ENCODE measurements at regions not wholly inside any gene's neighbourhood (a gene's known extent, or its start where the extent isn't known, plus 50 kb on each side); places are given as distances from the start of the nearest gene placed in this dataset.
"Not testable (repeated sequence)": the region's sequence is repeated elsewhere in the genome, so short reads cannot be mapped to it uniquely, and the experiment has no call there.

DNA sequence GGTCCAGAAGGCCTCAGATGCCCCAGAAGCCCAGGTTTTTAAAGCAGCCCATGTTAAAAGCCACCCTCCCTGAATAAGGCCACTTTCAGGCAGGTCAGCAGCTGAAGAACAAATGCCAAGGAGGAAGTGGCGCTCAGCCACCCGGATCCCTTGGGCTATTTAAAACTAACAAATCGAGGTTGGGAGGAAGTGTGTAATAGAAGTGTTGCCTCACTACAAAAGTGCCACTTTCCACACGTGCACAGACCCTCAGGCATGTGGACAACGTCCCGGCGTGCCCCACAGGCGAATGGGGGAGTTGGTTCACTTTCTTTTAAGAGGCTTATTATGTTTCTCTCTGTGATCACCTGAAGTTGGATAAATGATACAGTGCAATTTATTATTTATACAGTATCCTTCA lies 173.8 kb upstream of the SALL3 start:
- no peak for DNase-seq (ENCODE audit: low read depth in 2 of 2)

DNA sequence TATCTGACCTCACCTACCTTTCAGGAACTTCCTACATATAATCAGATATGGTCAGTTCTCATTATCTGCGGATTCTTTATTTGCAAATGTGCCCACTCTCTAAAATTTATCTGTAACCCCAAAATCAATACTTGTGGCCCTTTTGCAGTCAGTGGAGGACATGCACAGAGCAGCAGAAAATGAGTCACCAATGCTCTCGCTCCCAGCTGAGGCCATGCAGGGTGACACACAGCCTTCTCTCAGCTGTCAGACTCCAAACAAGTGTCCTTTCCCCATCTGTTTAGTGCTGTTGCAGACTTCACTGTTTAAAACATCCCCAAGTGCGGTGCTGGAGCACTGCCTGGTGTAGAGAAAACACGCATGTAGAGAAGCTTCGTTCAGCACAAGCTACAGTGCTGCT lies 171.9 kb upstream of the SALL3 start:
- DNase-seq (ENCODE audit: low read depth in 2 of 2): no peak

DNA sequence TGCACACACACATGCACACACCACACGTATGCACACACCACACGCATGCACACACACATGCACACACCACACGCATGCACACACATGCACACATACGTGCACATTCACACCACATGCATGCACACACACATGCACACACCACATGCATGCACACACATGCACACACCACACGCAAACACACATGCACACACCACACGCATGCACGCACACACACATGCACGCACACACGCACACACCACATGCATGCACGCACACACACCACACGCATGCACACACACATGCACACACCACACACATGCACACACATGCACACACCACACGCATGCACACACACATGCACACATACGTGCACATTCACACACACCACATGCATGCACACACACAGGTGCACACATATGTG lies 169.8 kb upstream of the SALL3 start:
- DNase-seq (ENCODE audit: low read depth in 2 of 2): no peak

DNA sequence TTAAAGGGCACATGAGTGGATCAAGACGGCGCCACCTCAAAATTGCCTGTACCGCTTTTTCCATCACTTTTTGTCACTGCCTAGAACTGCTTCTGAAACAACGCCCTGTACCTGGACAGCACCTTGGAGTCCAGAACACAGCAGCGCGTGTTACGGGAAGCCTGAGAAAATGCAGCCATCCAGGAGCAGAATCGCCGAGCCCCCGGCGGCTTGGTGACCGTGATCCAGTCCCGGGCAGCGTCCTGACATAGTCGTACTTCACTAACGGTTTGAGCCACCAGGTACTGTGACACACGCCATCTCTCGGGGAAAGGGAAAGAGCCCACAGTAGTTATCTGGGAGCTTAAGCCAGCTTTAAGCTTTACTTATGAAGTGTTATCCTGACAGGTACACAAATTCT lies 168.9 kb upstream of the SALL3 start:
- DNase-seq (ENCODE audit: low read depth in 2 of 2): no peak

DNA sequence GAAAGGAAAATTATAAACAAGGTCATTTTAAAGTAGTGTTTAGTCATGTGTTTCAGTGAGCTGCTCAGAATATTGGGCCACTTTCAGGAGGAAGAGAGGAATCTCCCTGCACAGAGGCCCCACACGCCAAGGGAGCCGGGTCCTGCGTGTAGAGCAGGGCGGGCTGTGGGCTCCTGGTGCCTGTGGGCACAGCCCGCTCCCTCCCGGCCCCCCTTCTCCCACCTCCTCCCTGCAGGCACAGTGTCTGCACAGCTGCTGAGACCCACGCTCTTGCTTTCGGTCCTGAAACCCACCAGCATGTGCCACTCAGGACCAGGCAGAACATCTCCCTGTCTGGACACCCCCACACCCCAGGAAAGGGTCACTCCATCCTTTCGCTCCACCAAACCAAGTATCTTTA lies 167.6 kb upstream of the SALL3 start:
- DNase-seq (ENCODE audit: low read depth in 2 of 2): no peak

DNA sequence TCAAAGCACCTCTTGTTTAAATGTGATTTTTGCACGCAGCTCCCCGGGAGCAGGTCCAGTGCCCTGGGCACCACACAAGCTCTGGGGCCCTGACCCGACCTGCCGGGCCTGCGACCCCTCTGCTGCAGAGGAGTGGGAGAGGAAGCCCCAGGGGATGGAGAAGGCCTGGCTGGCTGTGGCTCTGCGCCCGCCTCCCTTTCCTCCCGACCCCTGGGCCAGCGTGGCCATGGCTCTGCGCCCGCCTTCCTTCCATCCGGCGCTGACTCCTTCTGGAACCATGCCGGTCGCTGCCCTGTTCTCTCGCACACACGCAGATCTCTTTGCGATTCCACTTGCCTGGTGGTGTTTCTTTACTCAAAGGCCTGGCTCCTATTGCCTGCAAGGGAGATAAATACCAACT lies 166.5 kb upstream of the SALL3 start:
- no peak for DNase-seq (ENCODE audit: low read depth in 2 of 2)

DNA sequence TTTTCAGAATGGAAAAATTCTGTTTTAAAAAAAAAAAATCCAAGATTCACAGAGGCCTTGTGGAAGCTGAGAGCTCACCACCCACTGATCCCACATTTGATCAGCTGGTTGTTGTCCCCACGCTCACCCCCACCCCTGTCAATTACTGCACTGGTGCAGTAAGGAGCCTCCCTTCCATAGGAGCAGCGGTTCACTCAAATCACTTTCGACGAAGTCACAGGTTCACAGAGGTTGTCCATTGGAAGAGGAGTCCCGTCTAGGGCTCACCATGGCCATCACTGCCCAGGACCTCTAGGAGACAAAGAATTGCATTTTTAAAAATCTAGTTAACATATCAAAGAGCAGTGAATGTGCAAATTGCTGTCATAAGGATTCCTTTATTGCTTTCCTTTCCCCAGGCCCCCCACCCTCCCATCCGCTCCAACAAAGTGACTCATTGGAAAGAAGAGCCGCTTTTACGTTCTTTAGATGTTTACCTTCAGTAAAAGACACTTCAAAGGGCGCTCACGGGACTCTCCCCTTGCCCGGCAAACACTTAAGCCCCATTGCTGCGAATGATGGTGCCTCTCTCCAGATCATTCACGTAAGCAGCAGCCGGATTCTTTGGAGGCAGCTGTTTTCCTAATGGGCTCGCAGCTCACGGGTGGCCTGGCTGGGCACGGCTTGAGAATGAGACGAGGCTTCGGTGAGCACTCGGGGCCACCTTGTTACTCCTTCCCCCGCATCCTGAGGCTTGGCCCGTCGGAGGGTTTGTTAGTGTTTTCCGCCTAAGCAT lies 165.5 kb upstream of the SALL3 start:
- DNase-seq (ENCODE audit: low read depth in 2 of 2): no peak

DNA sequence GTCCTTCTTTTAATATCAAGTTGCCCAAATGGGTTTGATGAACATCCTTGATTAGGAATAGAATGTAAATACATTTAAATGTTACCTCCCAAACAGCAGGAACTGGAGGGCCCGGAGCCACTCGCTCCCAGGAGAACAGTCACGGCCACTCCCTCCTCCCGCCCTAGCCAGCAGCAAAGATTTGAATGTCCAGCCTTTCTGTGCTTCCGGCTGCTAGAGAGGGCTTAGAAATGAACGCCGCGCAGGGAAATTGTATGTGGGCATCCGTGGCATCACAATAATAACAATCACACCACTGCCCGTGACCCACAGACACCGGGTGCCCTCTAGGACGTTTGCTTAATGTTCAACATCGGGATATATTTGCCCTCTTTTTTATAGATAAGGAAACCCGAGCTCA lies 164.9 kb upstream of the SALL3 start:
- no peak for DNase-seq (ENCODE audit: low read depth in 2 of 2)

DNA sequence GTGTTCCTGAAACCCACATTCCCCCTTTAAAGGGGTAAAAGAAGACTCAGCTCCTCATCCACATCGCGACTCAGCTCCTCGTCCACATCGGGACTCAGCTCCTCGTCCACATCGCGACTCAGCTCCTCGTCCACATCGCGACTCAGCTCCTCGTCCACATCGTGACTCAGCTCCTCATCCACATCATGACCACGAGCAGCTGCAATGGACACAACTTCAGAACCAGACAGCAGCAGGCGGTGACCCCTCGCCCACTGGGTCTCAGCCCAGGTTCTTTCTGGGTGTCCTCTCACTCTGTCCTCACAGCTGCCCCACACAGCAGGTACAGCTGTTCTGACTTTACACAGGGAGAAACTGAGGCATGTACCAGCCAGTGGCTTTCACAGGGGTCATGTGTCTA lies 163.5 kb upstream of the SALL3 start:
- DNase-seq (ENCODE audit: low read depth in 2 of 2): no peak

DNA sequence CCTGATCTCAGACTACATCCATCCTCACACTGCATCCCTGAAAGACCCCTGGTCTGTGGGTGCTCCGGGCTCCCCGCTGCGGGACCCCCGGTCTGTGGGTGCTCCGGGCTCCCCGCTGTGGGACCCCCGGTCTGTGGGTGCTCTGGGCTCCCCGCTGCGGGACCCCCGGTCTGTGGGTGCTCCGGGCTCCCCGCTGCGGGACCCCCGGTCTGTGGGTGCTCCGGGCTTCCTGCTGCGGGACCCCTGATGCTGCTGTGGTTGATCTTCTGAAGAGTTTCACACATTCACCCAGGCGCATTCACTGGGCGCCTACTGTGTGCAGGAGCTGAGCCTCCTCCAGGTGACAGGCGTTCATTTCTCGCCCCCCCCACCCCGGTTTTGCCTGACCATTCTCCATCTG lies 162.7 kb upstream of the SALL3 start:
- no peak for DNase-seq (ENCODE audit: low read depth in 2 of 2)

DNA sequence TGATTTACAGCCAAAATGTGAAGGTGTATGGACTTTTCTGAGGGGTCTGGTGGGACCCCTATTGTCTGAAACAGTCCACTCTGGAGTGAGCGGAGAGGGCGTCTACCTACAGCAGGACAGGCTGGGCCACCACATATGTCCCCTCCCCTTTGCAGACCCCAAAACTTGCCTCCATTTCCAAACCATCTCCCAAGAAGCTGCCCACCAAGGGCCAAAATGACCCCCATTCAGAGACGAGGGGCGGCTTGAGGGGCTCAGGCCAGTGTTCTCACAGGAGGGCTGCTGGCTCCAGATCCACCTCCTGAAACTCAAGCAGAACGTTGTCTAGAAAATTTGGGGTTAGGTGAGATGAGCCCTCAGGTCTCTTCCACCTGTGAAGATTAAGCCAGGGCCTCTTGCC lies 161.1 kb upstream of the SALL3 start:
- no peak for DNase-seq (ENCODE audit: low read depth in 2 of 2)

DNA sequence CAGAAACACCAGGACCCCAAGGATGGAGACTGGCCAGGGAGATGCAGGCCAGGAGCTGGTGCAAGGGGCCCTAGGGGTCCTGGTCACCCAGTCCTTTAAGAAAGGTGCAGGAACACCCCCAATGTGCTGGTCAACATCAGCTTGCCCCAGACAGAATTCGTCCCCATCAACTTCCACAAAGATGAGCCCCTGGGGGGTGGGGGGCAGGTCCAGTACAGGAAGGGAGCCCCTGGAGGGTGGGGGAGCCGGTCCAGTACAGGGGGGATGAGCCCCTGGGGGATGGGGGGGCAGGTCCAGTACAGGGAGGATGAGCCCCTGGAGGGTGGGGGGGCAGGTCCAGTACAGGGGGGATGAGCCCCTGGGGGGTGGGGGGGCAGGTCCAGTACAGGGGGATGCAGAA lies 160.7 kb upstream of the SALL3 start:
- DNase-seq (ENCODE audit: low read depth in 2 of 2): no peak

DNA sequence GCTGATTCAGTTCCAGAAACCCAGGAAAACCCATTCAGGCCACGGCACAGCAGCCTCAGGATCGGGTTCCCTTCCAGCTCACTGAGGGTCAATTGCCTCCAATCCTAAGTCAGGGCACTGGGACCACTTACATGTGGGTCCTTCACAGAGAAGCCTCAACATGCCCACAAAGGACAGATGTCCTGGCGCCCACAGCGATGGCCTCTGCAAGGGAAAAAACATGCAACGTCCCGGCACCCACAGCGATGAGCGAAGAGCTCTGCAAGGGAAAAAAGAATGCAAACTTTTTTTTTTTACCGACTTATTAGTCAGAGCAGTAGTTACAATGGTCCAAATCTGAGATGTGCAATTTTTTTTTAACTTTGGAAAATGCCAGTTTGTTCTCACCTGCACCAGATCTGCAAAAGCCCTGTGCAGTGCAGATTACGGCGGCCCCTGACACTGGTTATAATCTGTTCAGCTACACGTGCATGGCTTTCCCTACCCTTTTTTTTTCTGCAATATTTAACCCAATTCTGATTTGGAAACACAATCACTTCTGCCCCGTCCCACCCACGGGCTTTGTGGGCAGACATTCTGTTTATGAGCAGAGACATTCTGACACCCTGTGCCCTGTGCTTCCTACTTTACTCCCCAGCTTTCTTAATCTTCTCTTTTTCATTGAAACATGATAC lies 159.3 kb upstream of the SALL3 start:
- DNase-seq (ENCODE audit: low read depth in 2 of 2): no peak

DNA sequence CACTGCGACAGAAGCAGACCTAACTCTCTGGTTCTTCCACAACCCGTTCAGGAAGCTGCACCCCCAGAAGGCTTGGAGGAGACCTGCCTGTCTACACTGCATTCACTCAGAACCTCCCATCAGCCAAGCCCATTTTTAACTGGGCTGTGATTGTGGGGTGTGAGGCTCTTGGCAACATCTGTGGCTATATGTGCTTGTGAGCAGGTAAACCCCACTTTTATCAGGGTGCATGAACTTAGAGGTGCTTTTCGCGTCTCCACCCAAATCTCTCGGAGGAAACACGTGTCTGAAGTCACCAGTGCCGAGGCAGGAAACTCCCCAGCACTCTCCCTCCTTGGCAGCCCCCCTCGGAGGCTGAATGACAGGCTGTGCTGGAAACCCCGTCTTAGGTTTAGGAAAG lies 158.2 kb upstream of the SALL3 start:
- no peak for DNase-seq (ENCODE audit: low read depth in 2 of 2)

DNA sequence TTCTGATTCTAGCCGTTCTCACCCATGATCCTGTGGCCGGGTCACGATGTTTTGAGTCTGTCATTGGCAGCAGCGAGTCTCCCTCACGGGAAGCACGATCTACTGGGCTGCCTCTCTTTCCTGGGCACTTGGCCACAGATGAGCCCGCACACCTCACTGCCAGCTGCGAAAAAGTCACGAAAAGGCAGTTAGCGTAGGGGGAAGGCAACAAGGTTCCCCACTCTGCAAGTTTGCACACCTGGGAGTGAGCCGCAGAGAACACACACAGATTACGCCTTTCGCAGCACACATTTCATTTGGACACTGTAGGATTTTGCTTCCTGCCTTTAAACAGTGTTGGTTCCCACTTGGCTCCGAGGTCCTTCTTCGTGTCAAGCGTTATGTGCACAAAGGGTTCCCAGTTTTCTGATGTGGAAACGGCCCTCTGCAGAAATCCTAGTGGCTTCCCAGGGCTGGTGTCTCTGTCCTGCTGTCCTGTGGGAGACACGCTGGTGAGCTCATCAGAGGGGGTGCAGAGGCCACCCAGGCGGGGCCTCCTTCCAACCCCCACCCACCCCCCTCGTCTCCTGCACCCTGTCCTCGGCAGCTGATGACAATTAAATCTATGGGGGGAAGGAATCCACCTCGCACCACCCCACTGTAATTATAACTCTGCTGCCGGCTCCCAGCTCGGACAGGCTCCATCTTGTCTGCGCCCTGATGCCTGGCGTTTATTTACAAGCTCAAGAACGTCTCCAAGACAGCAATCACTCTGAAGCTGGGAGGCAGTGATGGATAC lies 157.3 kb upstream of the SALL3 start:
- no peak for DNase-seq (ENCODE audit: low read depth in 2 of 2)

DNA sequence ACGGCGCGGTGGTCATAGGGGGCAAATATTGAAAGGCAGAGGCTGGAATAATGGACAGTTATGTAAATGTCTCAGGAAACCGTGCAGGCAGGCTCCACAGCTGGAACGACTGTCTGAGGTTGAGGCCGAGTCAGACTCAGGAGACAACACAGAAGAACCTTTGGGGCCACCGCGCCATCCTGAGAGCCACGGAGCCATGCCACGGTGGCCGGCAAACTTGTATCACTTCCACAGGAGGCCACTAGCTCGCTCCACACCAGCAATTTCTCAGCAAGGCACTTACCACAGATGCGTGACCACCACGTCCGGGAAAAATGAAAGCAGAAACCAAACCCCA lies 156.7 kb upstream of the SALL3 start:
- no peak for DNase-seq (ENCODE audit: low read depth in 2 of 2)

DNA sequence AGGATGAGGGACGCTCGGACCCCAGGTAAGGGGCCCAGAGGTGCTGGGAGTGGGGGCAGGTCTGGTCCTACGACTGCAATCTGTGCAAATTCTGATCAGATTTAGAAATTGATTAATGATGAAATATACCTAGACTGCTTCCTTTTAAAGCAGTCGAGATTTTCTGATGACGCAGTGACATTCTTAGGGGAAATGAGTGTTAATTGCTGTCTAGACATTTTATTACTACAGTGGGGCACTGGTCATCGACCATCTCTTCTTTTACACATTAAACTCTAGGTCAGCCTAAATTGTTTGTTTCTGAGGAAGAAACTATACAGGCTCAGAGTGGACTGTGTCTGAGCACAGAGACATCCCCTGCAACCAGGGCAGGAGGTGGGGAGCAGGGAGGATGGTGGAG lies 154.4 kb upstream of the SALL3 start:
- no peak for DNase-seq (ENCODE audit: low read depth in 2 of 2)

DNA sequence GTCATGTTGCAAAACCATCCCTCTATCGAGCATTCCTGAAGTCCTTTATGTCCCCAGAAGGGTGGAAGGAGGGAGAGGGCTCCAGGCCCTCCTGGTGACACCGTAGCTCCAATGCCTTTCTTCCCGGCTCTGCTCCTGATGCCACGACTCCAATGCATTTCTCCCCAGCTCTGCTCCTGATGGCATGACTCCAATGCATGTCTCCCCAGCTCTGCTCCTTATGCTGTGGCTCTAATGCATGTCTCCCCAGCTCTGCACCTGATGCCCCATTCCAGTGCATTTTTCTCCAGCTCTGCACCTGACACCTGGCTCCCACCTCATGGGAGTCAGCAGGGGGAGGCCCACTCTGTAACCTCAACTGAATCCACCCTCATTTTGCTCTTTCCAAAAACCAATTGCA lies 153.0 kb upstream of the SALL3 start:
- no peak for DNase-seq (ENCODE audit: low read depth in 2 of 2)

DNA sequence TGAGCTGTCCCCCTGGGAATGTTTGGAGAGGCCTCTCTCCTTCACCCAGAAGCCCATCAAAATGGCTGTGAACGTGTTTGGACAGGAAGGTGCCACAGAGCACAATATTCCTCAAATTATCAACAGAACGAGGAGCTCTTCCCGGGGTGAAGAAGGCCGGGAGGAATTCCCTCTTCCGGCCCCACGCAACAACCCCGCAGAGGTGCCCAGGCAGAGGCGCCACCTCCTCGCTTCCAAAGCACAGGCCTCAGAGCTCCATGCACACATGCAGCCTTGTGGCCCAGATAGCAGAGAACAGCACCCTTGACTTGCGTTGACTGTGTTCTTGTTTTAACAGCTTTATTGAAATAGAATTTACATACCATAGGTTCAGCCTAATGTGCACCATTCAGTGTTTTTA lies 152.5 kb upstream of the SALL3 start:
- no peak for DNase-seq (ENCODE audit: low read depth in 2 of 2)

DNA sequence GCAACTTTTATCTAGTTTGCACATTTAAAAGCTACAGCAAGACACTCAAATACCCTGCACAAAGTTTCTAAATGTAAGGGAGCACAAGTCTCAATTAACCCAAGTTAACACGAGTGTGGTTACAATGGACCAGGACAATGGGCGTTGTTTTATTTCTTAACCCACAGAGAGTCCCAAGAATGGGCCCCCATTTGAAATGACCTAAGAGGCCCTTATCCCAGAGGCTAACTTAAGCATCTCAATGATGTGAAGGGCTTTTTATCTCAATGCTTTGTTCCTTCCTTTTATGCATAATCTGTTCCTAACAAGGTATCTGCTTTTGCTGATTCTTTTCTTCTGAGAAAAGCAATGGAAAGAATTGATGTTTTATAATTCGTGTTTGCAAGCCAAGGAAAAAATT lies 151.5 kb upstream of the SALL3 start:
- no peak for DNase-seq (ENCODE audit: low read depth in 2 of 2)

DNA sequence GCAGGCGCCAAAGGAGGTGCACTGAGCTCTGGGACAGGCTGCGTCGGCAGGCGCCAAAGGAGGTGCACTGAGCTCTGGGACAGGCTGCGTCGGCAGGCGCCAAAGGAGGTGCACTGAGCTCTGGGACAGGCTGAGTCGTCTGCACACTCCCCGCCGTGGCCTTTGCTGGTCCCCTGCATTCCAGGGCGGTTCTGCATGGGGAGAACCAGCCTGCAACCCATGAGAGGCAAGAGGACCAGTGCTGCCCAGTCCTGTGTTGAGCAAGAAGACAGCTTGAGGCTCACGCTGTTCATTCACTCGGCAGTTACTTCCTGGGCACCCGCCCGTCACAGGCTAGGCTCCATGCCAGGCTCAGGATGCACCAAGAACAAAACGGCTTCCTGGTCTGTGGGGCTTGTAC lies 150.6 kb upstream of the SALL3 start:
- not testable (repeated sequence) for DNase-seq (ENCODE audit: low read depth in 2 of 2)

DNA sequence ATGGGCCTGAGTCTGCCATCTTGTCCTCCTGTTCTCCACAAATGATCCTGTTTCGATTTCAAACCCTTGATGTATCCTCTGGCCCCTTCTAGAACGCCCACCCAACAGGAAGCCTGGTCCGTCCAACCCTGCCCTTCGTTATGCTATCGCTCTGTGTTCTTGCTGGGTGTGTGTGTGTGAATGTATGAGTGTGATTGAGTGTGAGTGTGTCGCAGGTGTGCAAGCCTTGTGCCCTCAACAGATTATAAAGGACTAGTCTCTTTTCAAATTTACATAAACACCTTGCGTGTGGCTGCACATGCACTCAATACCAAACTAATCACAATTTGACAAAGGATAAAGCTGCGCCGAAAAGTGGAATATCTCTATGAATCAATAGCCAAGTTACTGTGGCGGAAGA lies 149.5 kb upstream of the SALL3 start:
- no peak for DNase-seq (ENCODE audit: low read depth in 2 of 2)

DNA sequence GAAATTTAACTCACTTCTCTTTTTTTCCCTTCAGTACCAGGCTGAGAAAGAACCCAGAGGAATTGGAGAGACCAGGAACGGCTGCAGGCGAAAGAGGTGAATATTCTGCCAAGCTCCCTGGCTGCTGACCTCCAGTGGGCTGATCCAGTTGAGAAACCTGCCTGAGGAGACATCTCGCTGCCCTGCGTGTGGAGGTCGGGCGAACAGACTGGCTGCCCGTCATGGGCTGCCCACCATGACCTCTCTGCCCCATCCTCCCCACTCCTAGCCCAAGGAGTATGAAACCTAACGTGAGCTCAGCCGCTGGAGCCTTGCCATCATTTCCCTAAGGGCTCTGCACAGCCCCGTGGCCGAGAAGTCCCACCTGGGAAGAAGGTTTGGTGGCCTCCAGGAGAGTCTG lies 148.8 kb upstream of the SALL3 start:
- DNase-seq (ENCODE audit: low read depth in 2 of 2): no peak

Data from activated CD4-positive, alpha-beta T cell treated with anti-CD3 and anti-CD28 coated beads for 24 hours (primary cell).